H1 (cell line): ENCODE measurements at regions not wholly inside any gene's neighbourhood (a gene's known extent, or its start where the extent isn't known, plus 50 kb on each side); places are given as distances from the start of the nearest gene placed in this dataset.

Source experiments
- CTCF ChIA-PET: fragments of 300-600 bp; sonication (Branson Sonifier 250); formaldehyde crosslinking; loops from one replicate; lab custom pipeline; 2021; ENCODE audit not compliant: partially characterized antibody; lab: Charles Lee
- POLR2A ChIA-PET: fragments of 300-600 bp; sonication (Branson Sonifier 250); formaldehyde crosslinking; loops from one replicate; lab custom pipeline; 2021; ENCODE audit warnings: inconsistent platforms; ENCODE audit not compliant: partially characterized antibody; lab: Charles Lee
- DNase-seq, 2 experiments: peaks; one replicate each; pipeline versions ENCODE4 v3.0.0 to v3.0.0-alpha.2; 2010 to 2022; ENCODE audit warnings: low spot score in 2 of 2, low read depth in 1 of 2, mixed read lengths in 1 of 2
- FAIRE-seq: peaks from 2 replicates; lab custom pipeline; 2011; peaks lifted over from hg19 to GRCh38; lab: Jason Lieb, UNC
- H2AFZ ChIP-seq: 2 replicates; pipeline ENCODE4 v1.8.1; 2012; ENCODE audit warnings: low read length, inconsistent platforms
- H2AK5ac ChIP-seq: 2 replicates; pipeline ENCODE4 v1.6.1; 2013; ENCODE audit warnings: low read depth, low read length
- H2BK120ac ChIP-seq: replicated peaks from 2 replicates; pipeline ENCODE3; 2013; ENCODE audit warnings: low read depth, low read length, inconsistent platforms
- H2BK12ac ChIP-seq: 2 replicates; pipeline ENCODE4 v1.6.1; 2013; ENCODE audit warnings: low read depth, low read length
- H2BK15ac ChIP-seq: 2 replicates; pipeline ENCODE4 v1.6.1; 2013; ENCODE audit warnings: low read length
- H2BK20ac ChIP-seq: 2 replicates; pipeline ENCODE4 v1.6.1; 2013; ENCODE audit warnings: low read length
- H2BK5ac ChIP-seq: 2 replicates; pipeline ENCODE4 v1.6.1; 2013; ENCODE audit warnings: low read depth, low read length
- H3K14ac ChIP-seq: 2 replicates; pipeline ENCODE4 v1.6.1; 2013; ENCODE audit warnings: inconsistent platforms; ENCODE audit not compliant: insufficient read length
- H3K18ac ChIP-seq: 2 replicates; pipeline ENCODE4 v1.6.1; 2013; ENCODE audit warnings: low read length; ENCODE audit errors: extremely low read depth
- H3K23ac ChIP-seq: 2 replicates; pipeline ENCODE4 v1.6.1; 2013; ENCODE audit warnings: inconsistent platforms; ENCODE audit not compliant: insufficient read length
- H3K23me2 ChIP-seq: 2 replicates; pipeline ENCODE4 v1.6.1; 2013; ENCODE audit warnings: low read depth, low read length
- H3K27ac ChIP-seq: 2 replicates; pipeline ENCODE4 v1.6.1; 2011; ENCODE audit warnings: low read depth, low read length, inconsistent platforms
- H3K27me3 ChIP-seq, 4 experiments: replicated peaks in 1 of 4; 1 replicate in 1 of 4; 2 replicates in 3 of 4; pipeline versions ENCODE4 v1.6.1 to v1.8.1; 2011 to 2013; ENCODE audit warnings: low read length in 3 of 4, mild to moderate bottlenecking in 3 of 4, inconsistent platforms in 2 of 4, mixed read lengths in 2 of 4, moderate library complexity in 1 of 4; ENCODE audit not compliant: control insufficient read depth in 3 of 4, insufficient read depth in 3 of 4; ENCODE audit errors: extremely low read depth in 1 of 4
- H3K36me3 ChIP-seq, 4 experiments: 2 replicates each; pipeline versions ENCODE4 v1.6.1 to v1.8.1; 2011 to 2013; ENCODE audit warnings: mild to moderate bottlenecking in 4 of 4, low read length in 3 of 4, moderate library complexity in 2 of 4, control low read depth in 1 of 4, inconsistent platforms in 1 of 4; ENCODE audit not compliant: insufficient read depth in 4 of 4, control insufficient read depth in 2 of 4
- H3K4ac ChIP-seq: replicated peaks from 2 replicates; pipeline ENCODE3; 2013; ENCODE audit warnings: low read length, low read depth, mixed read lengths, inconsistent platforms; ENCODE audit not compliant: insufficient read length
- H3K4me1 ChIP-seq, 4 experiments: replicated peaks in 1 of 4; 1 replicate in 1 of 4; 2 replicates in 3 of 4; pipeline versions ENCODE4 v1.6.1 to v1.8.1; 2011 to 2013; ENCODE audit warnings: low read length in 3 of 4, inconsistent platforms in 2 of 4, mixed read lengths in 1 of 4; ENCODE audit not compliant: insufficient read depth in 4 of 4, control insufficient read depth in 3 of 4
- H3K4me2 ChIP-seq, 2 experiments: 2 replicates each; pipeline versions ENCODE4 v1.6.1 to v1.8.1; 2011 to 2013; ENCODE audit warnings: low read depth in 2 of 2, low read length in 2 of 2, control low read depth in 1 of 2, inconsistent platforms in 1 of 2, mild to moderate bottlenecking in 1 of 2; ENCODE audit not compliant: insufficient read depth in 1 of 2
- H3K4me3 ChIP-seq, 4 experiments: fragments of 200-600, 300-600 bp in 1 of 4; sonication (generic), shearing (Covaris generic), sonication (Bioruptor Twin) in 1 of 4; 2 replicates each; pipeline versions ENCODE4 v1.5.1 to v1.8.1; 2011 to 2016; ENCODE audit warnings: low read length in 4 of 4, low read depth in 3 of 4, control low read depth in 2 of 4, inconsistent platforms in 2 of 4, mild to moderate bottlenecking in 2 of 4, mixed read lengths in 1 of 4, moderate library complexity in 1 of 4; ENCODE audit not compliant: insufficient read depth in 2 of 4; ENCODE audit errors: extremely low read depth in 1 of 4
- H3K56ac ChIP-seq: replicated peaks from 2 replicates; pipeline ENCODE3; 2013; ENCODE audit warnings: low read depth, mild to moderate bottlenecking, mixed read lengths, low read length, inconsistent platforms; ENCODE audit not compliant: insufficient read length
- H3K79me1 ChIP-seq: 2 replicates; pipeline ENCODE4 v1.6.1; 2013; ENCODE audit warnings: low read depth, low read length, control low read depth
- H3K79me2 ChIP-seq, 2 experiments: 2 replicates each; pipeline versions ENCODE4 v1.6.1 to v1.8.1; 2012 to 2013; ENCODE audit warnings: low read length in 2 of 2, mild to moderate bottlenecking in 2 of 2, inconsistent platforms in 1 of 2; ENCODE audit not compliant: insufficient read depth in 2 of 2, control insufficient read depth in 1 of 2
- H3K9ac ChIP-seq, 4 experiments: replicated peaks in 1 of 4; 1 replicate in 1 of 4; 2 replicates in 3 of 4; pipeline versions ENCODE4 v1.6.1 to v1.8.1; 2011 to 2013; ENCODE audit warnings: low read depth in 3 of 4, low read length in 3 of 4, control low read depth in 2 of 4, mild to moderate bottlenecking in 2 of 4, moderate library complexity in 2 of 4, inconsistent platforms in 1 of 4; ENCODE audit errors: extremely low read depth in 1 of 4
- H3K9me3 ChIP-seq, 2 experiments: 2 replicates each; pipeline versions ENCODE4 v1.6.1 to v1.8.1; 2012 to 2013; ENCODE audit warnings: mild to moderate bottlenecking in 2 of 2, moderate library complexity in 2 of 2, control low read depth in 1 of 2, inconsistent platforms in 1 of 2, low read depth in 1 of 2, low read length in 1 of 2, mixed read lengths in 1 of 2; ENCODE audit not compliant: insufficient read depth in 2 of 2
- H4K20me1 ChIP-seq, 2 experiments: replicated peaks in 1 of 2; 2 replicates each; pipeline versions ENCODE3 to v1.8.1; 2011 to 2013; ENCODE audit warnings: inconsistent platforms in 2 of 2, low read length in 2 of 2, mild to moderate bottlenecking in 1 of 2; ENCODE audit not compliant: insufficient read depth in 2 of 2, control insufficient read depth in 1 of 2
- H4K5ac ChIP-seq: 2 replicates; pipeline ENCODE4 v1.6.1; 2013; ENCODE audit warnings: low read length, low read depth, mixed read lengths, inconsistent platforms; ENCODE audit not compliant: insufficient read length
- H4K8ac ChIP-seq: 2 replicates; pipeline ENCODE4 v1.8.0; 2013; ENCODE audit warnings: mild to moderate bottlenecking, moderate library complexity, low read length, inconsistent platforms; ENCODE audit not compliant: insufficient read depth; ENCODE audit errors: extremely low read depth
- H4K91ac ChIP-seq: replicated peaks from 2 replicates; pipeline ENCODE3; 2013; ENCODE audit warnings: low read length, mixed read lengths, inconsistent platforms; ENCODE audit not compliant: insufficient read length
- EP300 ChIP-seq, 2 experiments: IDR thresholded peaks; 1 replicate in 1 of 2; 2 replicates in 1 of 2; pipeline ENCODE4 v1.6.1; 2011 to 2012; ENCODE audit warnings: low read depth in 2 of 2, low read length in 2 of 2, mild to moderate bottlenecking in 2 of 2, borderline replicate concordance in 1 of 2, inconsistent platforms in 1 of 2, moderate library complexity in 1 of 2
- EZH2 ChIP-seq: fragments of 200-600 bp; sonication (generic); IDR thresholded peaks from 2 replicates; pipeline ENCODE4 v1.7.1; 2012; ENCODE audit warnings: low read depth, mild to moderate bottlenecking, moderate library complexity, low read length, inconsistent platforms; ENCODE audit not compliant: severe bottlenecking
- MAFK ChIP-seq: IDR thresholded peaks from 2 replicates; pipeline ENCODE4 v1.6.1; 2012; ENCODE audit warnings: low read depth, mild to moderate bottlenecking, improper control_type of control experiment, low read length
- POU5F1 ChIP-seq: IDR thresholded peaks from 2 replicates; pipeline ENCODE4 v1.6.1; 2011; ENCODE audit warnings: low read depth, mild to moderate bottlenecking, low read length, moderate library complexity
- RAD21 ChIP-seq, 2 experiments: IDR thresholded peaks in 1 of 2; conservative IDR thresholded peaks in 1 of 2; 2 replicates each; pipeline ENCODE4 v1.6.1; 2011; ENCODE audit warnings: low read depth in 2 of 2, low read length in 2 of 2, improper control_type of control experiment in 1 of 2, inconsistent platforms in 1 of 2, mild to moderate bottlenecking in 1 of 2, moderate library complexity in 1 of 2
- SAP30 ChIP-seq: fragments of 300-600 bp; sonication (generic); IDR thresholded peaks from 2 replicates; pipeline ENCODE4 v1.7.1; 2012; ENCODE audit warnings: low read length, moderate library complexity, mild to moderate bottlenecking, inconsistent platforms; ENCODE audit not compliant: insufficient read depth, insufficient replicate concordance
- SIRT6 ChIP-seq: IDR thresholded peaks from one replicate; pipeline ENCODE4 v1.7.1; 2012; ENCODE audit warnings: low read length, inconsistent platforms
- WGBS, 2 experiments: shearing (Covaris generic) in 1 of 2; methylation state at CpG; one replicate each; pipeline versions ENCODE4 v1.1.6 to v1.1.7; 2013 to 2015; ENCODE audit warnings: low lambda C conversion rate in 2 of 2, mixed read lengths in 2 of 2, inconsistent platforms in 1 of 2, low coverage in 1 of 2, missing lambda C conversion rate in 1 of 2; ENCODE audit not compliant: insufficient replicate concordance in 2 of 2, insufficient coverage in 1 of 2, insufficient read length in 1 of 2; ENCODE audit errors: extremely low coverage in 1 of 2, missing lambda C conversion rate in 1 of 2; 5-methylcytosine and 5-hydroxymethylcytosine counted together
- TF ChIP-seq, protein P1 (sequence below): IDR thresholded peaks from 2 replicates; pipeline ENCODE4 v1.6.1; 2012; ENCODE audit warnings: inconsistent platforms
- TF ChIP-seq, protein P2 (sequence below), 3 experiments: IDR thresholded peaks; 1 replicate in 2 of 3; 2 replicates in 1 of 3; pipeline versions ENCODE4 v1.5.1 to v1.6.1; 2011; ENCODE audit warnings: low read length in 3 of 3, mild to moderate bottlenecking in 3 of 3, inconsistent platforms in 2 of 3, low read depth in 1 of 3, moderate library complexity in 1 of 3; ENCODE audit not compliant: insufficient read depth in 1 of 3; ENCODE audit errors: control extremely low read depth in 1 of 3

DNA sequence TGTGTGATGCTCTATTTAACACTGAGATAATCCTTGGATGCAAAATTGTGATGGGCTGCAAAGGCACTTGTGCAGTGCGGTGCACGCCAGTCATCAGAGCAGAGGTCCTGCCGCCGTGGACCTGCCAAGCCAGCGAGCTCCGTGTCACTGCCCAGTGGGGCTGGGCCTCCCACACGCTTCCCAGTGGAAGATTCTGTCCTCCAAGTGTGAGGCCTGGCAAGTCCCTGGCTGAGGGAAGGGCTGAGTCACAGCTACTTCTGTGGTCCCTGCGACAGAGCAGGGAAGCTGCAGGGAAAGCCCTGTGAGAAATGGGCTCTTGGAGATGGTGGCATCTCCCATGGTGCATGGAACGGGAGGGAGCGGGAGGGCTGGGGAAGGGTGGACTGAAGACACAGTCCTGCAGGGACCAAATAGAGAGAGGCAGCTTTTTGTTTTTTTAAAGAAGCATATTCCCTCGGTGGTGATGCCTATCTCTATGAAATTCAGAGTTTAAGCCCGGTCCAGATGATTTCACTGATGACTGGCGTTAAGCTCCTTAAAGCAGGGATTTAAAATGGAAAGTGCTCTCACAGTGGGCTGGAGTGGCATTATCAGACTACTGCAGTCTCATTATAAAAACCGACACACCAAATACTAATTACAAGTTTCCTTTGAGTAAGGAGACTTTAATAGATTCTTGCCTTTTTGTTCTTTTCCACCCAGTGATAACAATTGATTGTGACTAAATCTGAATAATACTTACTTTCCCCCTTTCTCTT lies 413.7 kb downstream of the QKI start:
- no peak overlapping the region for H3K14ac ChIP-seq
- no peaks in the 10 kb centered on the region for H3K79me2 ChIP-seq
- H3K18ac ChIP-seq, result no peak overlapping the region
- 87% methylated on average over 14 of the region's 14 CpGs; no CpG with 5 or more reads in 1 of the 2 experiments for WGBS, 2 experiments
- no peaks in the 10 kb centered on the region for H4K20me1 ChIP-seq
- no peaks in the 10 kb centered on the region for H3K4me1 ChIP-seq
- H4K91ac ChIP-seq, result no peak overlapping the region
- no peak for DNase-seq
- H2AFZ ChIP-seq, result no peak overlapping the region
- H3K23ac ChIP-seq, result no peak overlapping the region
- no peak overlapping the region for H2BK5ac ChIP-seq
- H3K23me2 ChIP-seq, result no peaks in the 10 kb centered on the region
- H3K36me3 ChIP-seq, result no peaks in the 10 kb centered on the region; a peak in 1 of 8 replicates
- H3K56ac ChIP-seq, result no peak overlapping the region
- no peak overlapping the region for H2BK12ac ChIP-seq
- H2BK120ac ChIP-seq, result no peak overlapping the region
- no peaks in the 10 kb centered on the region for H3K9me3 ChIP-seq
- CTCF ChIA-PET, result interaction anchor here (1.6 kb wide), 1 partner anchor 39 kb away, joined by 3 read pairs; no protein-coding TSS in a partner anchor
- H3K27ac ChIP-seq, result no peak overlapping the region
- no peak overlapping the region for H3K4ac ChIP-seq
- peak overlapping the region; percentile 45; the same call in 1 of the 2 replicates for H4K8ac ChIP-seq
- H3K9ac ChIP-seq, result no peak overlapping the region
- no peak overlapping the region for H4K5ac ChIP-seq
- H2AK5ac ChIP-seq, result no peak overlapping the region
- no peak overlapping the region for H2BK20ac ChIP-seq
- FAIRE-seq, result no peak
- H2BK15ac ChIP-seq, result no peak overlapping the region
- H3K4me3 ChIP-seq, result no peak overlapping the region
- POLR2A ChIA-PET, result no interaction called here
- no peaks in the 10 kb centered on the region for H3K27me3 ChIP-seq
- no peaks in the 10 kb centered on the region for H3K79me1 ChIP-seq
- no peak overlapping the region for H3K4me2 ChIP-seq
- no peak for TF ChIP-seq EP300 (IDR thresholded peaks at IDR 0.05; ENCODE audit: borderline replicate concordance in 1 of 2, low read depth in 2 of 2, low read length in 2 of 2)
- no peak for TF ChIP-seq SIRT6
- TF ChIP-seq, protein P1, sequence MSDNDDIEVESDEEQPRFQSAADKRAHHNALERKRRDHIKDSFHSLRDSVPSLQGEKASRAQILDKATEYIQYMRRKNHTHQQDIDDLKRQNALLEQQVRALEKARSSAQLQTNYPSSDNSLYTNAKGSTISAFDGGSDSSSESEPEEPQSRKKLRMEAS, result no peak
- TF ChIP-seq, protein P2, sequence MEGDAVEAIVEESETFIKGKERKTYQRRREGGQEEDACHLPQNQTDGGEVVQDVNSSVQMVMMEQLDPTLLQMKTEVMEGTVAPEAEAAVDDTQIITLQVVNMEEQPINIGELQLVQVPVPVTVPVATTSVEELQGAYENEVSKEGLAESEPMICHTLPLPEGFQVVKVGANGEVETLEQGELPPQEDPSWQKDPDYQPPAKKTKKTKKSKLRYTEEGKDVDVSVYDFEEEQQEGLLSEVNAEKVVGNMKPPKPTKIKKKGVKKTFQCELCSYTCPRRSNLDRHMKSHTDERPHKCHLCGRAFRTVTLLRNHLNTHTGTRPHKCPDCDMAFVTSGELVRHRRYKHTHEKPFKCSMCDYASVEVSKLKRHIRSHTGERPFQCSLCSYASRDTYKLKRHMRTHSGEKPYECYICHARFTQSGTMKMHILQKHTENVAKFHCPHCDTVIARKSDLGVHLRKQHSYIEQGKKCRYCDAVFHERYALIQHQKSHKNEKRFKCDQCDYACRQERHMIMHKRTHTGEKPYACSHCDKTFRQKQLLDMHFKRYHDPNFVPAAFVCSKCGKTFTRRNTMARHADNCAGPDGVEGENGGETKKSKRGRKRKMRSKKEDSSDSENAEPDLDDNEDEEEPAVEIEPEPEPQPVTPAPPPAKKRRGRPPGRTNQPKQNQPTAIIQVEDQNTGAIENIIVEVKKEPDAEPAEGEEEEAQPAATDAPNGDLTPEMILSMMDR (IDR thresholded peaks at IDR 0.05; ENCODE audit: control extremely low read depth in 1 of 3, insufficient read depth in 1 of 3, low read depth in 1 of 3, low read length in 3 of 3), result no peak
- TF ChIP-seq RAD21 (IDR thresholded peaks at IDR 0.05 in 1 of 2, conservative IDR thresholded peaks at IDR 0.05 in 1 of 2; ENCODE audit: low read depth in 2 of 2, low read length in 2 of 2), result no peak
- TF ChIP-seq EZH2, result no peak
- TF ChIP-seq MAFK, result no peak
- TF ChIP-seq SAP30, result no peak
- no peak for TF ChIP-seq POU5F1
